ENCODE measurements at regions not wholly inside any gene's neighbourhood (a gene's known extent, or its start where the extent isn't known, plus 50 kb on each side); places are given as distances from the start of the nearest gene placed in this dataset.

- Histone ChIP-seq H3K4me2 (ENCODE audit: low read length) (no peak overlapping the region), H3K4me3 (ENCODE audit: low read length) (no peak overlapping the region), H3K9ac (ENCODE audit: low read length) (no peak overlapping the region), H3K9me3 (ENCODE audit: insufficient read depth, low read length) (no peaks in the 10 kb centered on the region), H3K4me1 (ENCODE audit: low read length) (no peaks in the 10 kb centered on the region), H3K27me3 (ENCODE audit: low read depth, low read length) (no peaks in the 10 kb centered on the region), H3K79me2 (ENCODE audit: low read length) (no peaks in the 10 kb centered on the region), H4K20me1 (ENCODE audit: insufficient read depth, low read length) (no peaks in the 10 kb centered on the region), H2AFZ (ENCODE audit: low read depth, low read length) (no peak overlapping the region), H3K27ac (ENCODE audit: low read length) (no peak overlapping the region), H3K36me3 (replicated peaks; ENCODE audit: low read depth, low read length) (no peaks in the 10 kb centered on the region)
- no peak for TF ChIP-seq CTCF (IDR thresholded peaks at IDR 0.05; ENCODE audit: low read depth, low read length)
- TF ChIP-seq EZH2phosphoT487 (IDR thresholded peaks at IDR 0.05; ENCODE audit: low read depth): no peak
These were observed 113.8 kb upstream of the SLC5A12 start for GRCh38 chr11:26835611-26836010.

- no peak overlapping the region for H3K9ac ChIP-seq (ENCODE audit: low read length)
- H4K20me1 ChIP-seq (ENCODE audit: insufficient read depth, low read length): no peaks in the 10 kb centered on the region
- no peak overlapping the region for H3K4me2 ChIP-seq (ENCODE audit: low read length)
- no peaks in the 10 kb centered on the region for H3K9me3 ChIP-seq (ENCODE audit: insufficient read depth, low read length)
- H3K27ac ChIP-seq (ENCODE audit: low read length): no peak overlapping the region
- no peaks in the 10 kb centered on the region for H3K36me3 ChIP-seq (replicated peaks; ENCODE audit: low read depth, low read length)
- H3K27me3 ChIP-seq (ENCODE audit: low read depth, low read length): no peaks in the 10 kb centered on the region
- no peak overlapping the region for H3K4me3 ChIP-seq (ENCODE audit: low read length)
- no peaks in the 10 kb centered on the region for H3K4me1 ChIP-seq (ENCODE audit: low read length)
- TF ChIP-seq EZH2phosphoT487 (IDR thresholded peaks at IDR 0.05; ENCODE audit: low read depth): no peak
- TF ChIP-seq CTCF (IDR thresholded peaks at IDR 0.05; ENCODE audit: low read depth, low read length): no peak
- no peak overlapping the region for H2AFZ ChIP-seq (ENCODE audit: low read depth, low read length)
- no peaks in the 10 kb centered on the region for H3K79me2 ChIP-seq (ENCODE audit: low read length)
These were observed 115.3 kb upstream of the SLC5A12 start for GRCh38 chr11:26837154-26837553.

GRCh38 chr11:26839911-26840698 lies 118.2 kb upstream of the SLC5A12 start:
- Histone ChIP-seq H3K9me3 (ENCODE audit: insufficient read depth, low read length) (no peaks in the 10 kb centered on the region), H3K9ac (ENCODE audit: low read length) (no peak overlapping the region), H3K4me1 (ENCODE audit: low read length) (no peaks in the 10 kb centered on the region), H3K27me3 (ENCODE audit: low read depth, low read length) (no peaks in the 10 kb centered on the region), H4K20me1 (ENCODE audit: insufficient read depth, low read length) (no peaks in the 10 kb centered on the region), H3K27ac (ENCODE audit: low read length) (no peak overlapping the region), H3K79me2 (ENCODE audit: low read length) (no peaks in the 10 kb centered on the region), H3K4me2 (ENCODE audit: low read length) (no peak overlapping the region), H3K4me3 (ENCODE audit: low read length) (no peak overlapping the region), H2AFZ (ENCODE audit: low read depth, low read length) (no peak overlapping the region), H3K36me3 (replicated peaks; ENCODE audit: low read depth, low read length) (no peaks in the 10 kb centered on the region)
- TF ChIP-seq EZH2phosphoT487 (IDR thresholded peaks at IDR 0.05; ENCODE audit: low read depth): no peak
- TF ChIP-seq CTCF (IDR thresholded peaks at IDR 0.05; ENCODE audit: low read depth, low read length): no peak

- no peaks in the 10 kb centered on the region for H3K27me3 ChIP-seq (ENCODE audit: low read depth, low read length)
- H3K4me3 ChIP-seq (ENCODE audit: low read length): no peak overlapping the region
- no peaks in the 10 kb centered on the region for H4K20me1 ChIP-seq (ENCODE audit: insufficient read depth, low read length)
- no peaks in the 10 kb centered on the region for H3K79me2 ChIP-seq (ENCODE audit: low read length)
- H3K36me3 ChIP-seq (replicated peaks; ENCODE audit: low read depth, low read length): no peaks in the 10 kb centered on the region
- H3K9me3 ChIP-seq (ENCODE audit: insufficient read depth, low read length): no peaks in the 10 kb centered on the region
- H3K27ac ChIP-seq (ENCODE audit: low read length): no peak overlapping the region
- no peak overlapping the region for H2AFZ ChIP-seq (ENCODE audit: low read depth, low read length)
- TF ChIP-seq CTCF (IDR thresholded peaks at IDR 0.05; ENCODE audit: low read depth, low read length): no peak
- TF ChIP-seq EZH2phosphoT487 (IDR thresholded peaks at IDR 0.05; ENCODE audit: low read depth): no peak
- no peak overlapping the region for H3K4me2 ChIP-seq (ENCODE audit: low read length)
- H3K4me1 ChIP-seq (ENCODE audit: low read length): peaks cover 5% of the 10 kb centered on the region
- H3K9ac ChIP-seq (ENCODE audit: low read length): no peak overlapping the region
These were observed 120.1 kb upstream of the SLC5A12 start for GRCh38 chr11:26841818-26842473.
